ENCODE measurements at regions not wholly inside any gene's neighbourhood (a gene's known extent, or its start where the extent isn't known, plus 50 kb on each side); places are given as distances from the start of the nearest gene placed in this dataset.

DNA sequence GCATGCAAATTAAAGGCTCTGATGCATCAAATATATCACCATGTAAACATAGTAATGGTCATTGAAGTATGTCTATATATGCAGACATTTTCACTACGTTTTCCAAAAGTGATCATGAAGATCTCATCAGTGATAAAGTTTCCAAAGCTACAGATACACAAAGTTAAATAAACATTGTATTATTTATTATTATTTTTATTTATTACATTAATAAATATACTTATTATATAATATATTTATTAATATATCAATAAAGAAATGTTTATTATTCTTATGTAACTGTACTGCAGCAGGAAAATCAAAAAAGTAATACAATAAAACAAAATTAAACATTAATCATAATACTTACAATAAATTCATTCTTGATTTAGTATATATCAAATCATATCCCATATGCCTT, 791.2 kb downstream of the GBE1 start:
- TF ChIP-seq EZH2 (IDR thresholded peaks at IDR 0.05; ENCODE audit: insufficient read depth, poor library complexity, severe bottlenecking) (no peak), EZH2phosphoT487 (IDR thresholded peaks at IDR 0.05; ENCODE audit: insufficient read depth, low read depth) (no peak)
